ENCODE measurements at regions not wholly inside any gene's neighbourhood (a gene's known extent, or its start where the extent isn't known, plus 50 kb on each side); places are given as distances from the start of the nearest gene placed in this dataset.

GRCh38 chr3:66104535-66104934 lies 65.8 kb upstream of the MAGI1 start:
- TF ChIP-seq EZH2phosphoT487 (conservative IDR thresholded peaks at IDR 0.05; ENCODE audit: low read length), result no peak
- TF ChIP-seq CTCF (IDR thresholded peaks at IDR 0.05; ENCODE audit: insufficient read depth, low read length, poor library complexity, severe bottlenecking), result no peak

Data from SU-DHL-6 (cell line).